BLaER1 treated with 17β-estradiol and CSF1 and Interleukin-3, amounts not matched to agents 10 nM and 100 nM (cell line): ENCODE measurements at regions not wholly inside any gene's neighbourhood (a gene's known extent, or its start where the extent isn't known, plus 50 kb on each side); places are given as distances from the start of the nearest gene placed in this dataset.

ENCODE experiments used
- H3K27ac ChIP-seq, 11 experiments: shearing (Covaris generic); formaldehyde crosslinking; 2 replicates each; pipeline ENCODE4 v1.8.1; 2022
- H3K27me3 ChIP-seq, 11 experiments: shearing (Covaris generic); formaldehyde crosslinking; 2 replicates each; pipeline ENCODE4 v1.8.1; 2022
- H3K36me3 ChIP-seq, 11 experiments: shearing (Covaris generic); formaldehyde crosslinking; 2 replicates each; pipeline ENCODE4 v1.8.1; 2022
- H3K4me1 ChIP-seq, 10 experiments: shearing (Covaris generic); formaldehyde crosslinking; 2 replicates each; pipeline ENCODE4 v1.8.1; 2022
- H3K4me2 ChIP-seq, 11 experiments: shearing (Covaris generic); formaldehyde crosslinking; 2 replicates each; pipeline ENCODE4 v1.8.1; 2022
- H3K4me3 ChIP-seq, 10 experiments: shearing (Covaris generic); formaldehyde crosslinking; 2 replicates each; pipeline ENCODE4 v1.8.1; 2022
- H3K9ac ChIP-seq, 11 experiments: shearing (Covaris generic); formaldehyde crosslinking; 2 replicates each; pipeline ENCODE4 v1.8.1; 2022
- H3K9me3 ChIP-seq, 11 experiments: shearing (Covaris generic); formaldehyde crosslinking; replicated peaks in 1 of 11; 2 replicates each; pipeline ENCODE4 v1.8.1; 2022
- H4K20me1 ChIP-seq, 11 experiments: shearing (Covaris generic); formaldehyde crosslinking; 2 replicates each; pipeline ENCODE4 v1.8.1; 2022
- Cebpa-rat ChIP-seq, 11 experiments: shearing (Covaris generic); IDR thresholded peaks; 2 replicates each; pipeline ENCODE4 v1.8.1; 2022

DNA sequence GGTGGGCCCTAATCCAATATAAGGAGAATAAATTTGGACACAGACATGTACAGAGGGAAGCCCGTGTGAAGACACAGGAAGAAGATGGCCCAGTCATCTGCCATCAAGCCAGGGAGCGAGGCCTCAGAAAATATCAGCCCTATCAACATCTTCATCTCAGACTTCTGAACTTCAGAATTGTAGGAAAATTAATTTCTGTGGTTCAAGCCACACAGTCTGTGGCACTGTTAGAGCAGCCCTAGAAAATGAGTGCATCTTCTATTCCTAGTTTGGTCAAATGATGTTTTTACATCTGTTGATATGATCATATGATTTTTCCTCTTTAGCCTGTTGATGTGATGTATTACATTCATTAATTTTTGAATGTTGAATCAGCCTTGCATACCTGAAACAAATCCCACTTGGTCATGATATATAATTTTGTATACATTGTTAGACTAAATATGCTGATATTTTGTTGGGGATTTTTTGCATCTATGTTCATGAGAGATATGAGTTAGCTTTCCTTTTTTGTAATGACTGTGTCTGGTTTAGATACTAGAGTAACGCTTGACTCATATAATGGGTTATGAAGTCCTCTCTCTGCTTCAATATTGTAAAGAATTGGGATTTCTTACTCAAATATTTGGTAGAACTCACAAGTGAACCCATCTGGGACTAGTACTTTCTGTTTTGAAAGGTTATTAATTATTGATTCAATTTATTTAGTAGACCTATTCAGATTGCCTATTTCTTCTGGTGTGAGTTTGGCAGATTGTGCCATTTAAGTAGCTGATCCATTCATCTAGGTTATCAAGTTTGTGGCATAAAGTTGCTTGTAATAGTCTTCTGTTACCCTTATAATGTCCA lies 451.4 kb downstream of the EIPR1 start:
- Histone ChIP-seq H3K4me3 (no peak overlapping the region), H3K36me3 (no peaks in the 10 kb centered on the region), H3K4me2 (no peak overlapping the region), H4K20me1 (no peaks in the 10 kb centered on the region), H3K27ac (no peak overlapping the region), H3K27me3 (no peaks in the 10 kb centered on the region), H3K9ac (no peak overlapping the region), H3K4me1 (no peaks in the 10 kb centered on the region), H3K9me3 (peaks cover 20 to 26% (median 25%) of the 10 kb centered on the region in 11 experiments)
- no peak for TF ChIP-seq Cebpa-rat (IDR thresholded peaks at IDR 0.05)

DNA sequence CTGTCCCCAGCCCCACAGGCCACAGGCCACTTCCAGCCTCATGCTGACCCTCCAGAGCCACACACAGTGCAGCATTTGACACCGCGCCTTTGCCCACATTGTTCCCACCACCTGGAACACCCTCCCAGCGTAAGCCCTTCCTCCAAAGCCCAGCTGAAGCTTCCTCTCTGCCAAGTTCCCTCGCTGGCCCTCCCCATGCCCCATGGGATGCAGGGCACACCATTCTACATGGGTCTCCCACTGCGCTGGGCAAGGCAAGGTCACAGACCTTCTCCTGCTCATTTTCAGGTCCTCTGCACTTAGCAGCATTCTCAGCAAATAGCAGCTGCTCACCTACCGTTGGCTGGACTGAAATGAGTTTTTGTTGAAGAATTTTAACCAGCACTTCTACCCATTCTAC lies 455.5 kb downstream of the EIPR1 start:
- no peaks in the 10 kb centered on the region for H4K20me1 ChIP-seq

DNA sequence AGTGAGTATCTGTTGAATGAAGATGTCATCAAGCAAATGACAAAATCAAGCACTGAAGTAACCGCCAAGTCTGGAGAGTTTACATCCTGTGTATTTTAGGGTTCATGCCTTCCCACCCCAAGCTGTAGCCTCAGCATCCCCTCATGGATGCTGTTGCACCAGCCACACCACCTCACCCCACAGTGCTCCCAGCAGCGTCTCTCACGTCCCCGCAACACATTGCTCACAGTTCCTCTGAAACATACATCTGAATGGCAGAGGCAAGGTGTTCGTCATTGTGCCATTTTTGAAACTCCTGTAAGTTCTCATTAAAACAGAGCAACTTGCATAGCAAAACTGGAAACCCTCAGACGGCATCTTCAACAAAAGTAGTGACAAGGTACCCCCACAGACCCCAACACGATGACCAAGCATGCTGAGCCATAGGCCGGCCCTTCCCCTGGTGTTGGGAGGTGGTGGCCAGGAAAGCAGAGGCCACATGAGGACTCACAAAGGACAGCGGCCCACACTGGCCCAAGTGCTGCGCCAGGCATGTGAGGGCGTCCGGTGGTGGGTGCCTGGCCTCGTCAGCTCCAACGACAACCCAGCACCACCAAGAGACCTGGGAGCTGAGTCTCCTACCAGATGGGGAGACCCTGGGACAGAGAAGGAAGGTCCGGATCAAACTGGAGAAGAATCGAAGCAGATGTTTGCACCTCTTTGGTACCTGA lies 456.5 kb downstream of the EIPR1 start:
- Histone ChIP-seq H3K27ac (no peak overlapping the region), H3K4me2 (no peak overlapping the region), H3K9ac (no peak overlapping the region), H4K20me1 (no peaks in the 10 kb centered on the region), H3K4me1 (no peaks in the 10 kb centered on the region), H3K27me3 (no peaks in the 10 kb centered on the region), H3K4me3 (no peak overlapping the region), H3K9me3 (peaks cover 0 to 7% (median 6%) of the 10 kb centered on the region in 11 experiments; a peak in 12 of 22 replicates), H3K36me3 (no peaks in the 10 kb centered on the region)
- TF ChIP-seq Cebpa-rat (IDR thresholded peaks at IDR 0.05) = no peak

More for the DNA sequence above, 455.5 kb downstream of the EIPR1 start:
- Histone ChIP-seq H3K4me2 (no peak overlapping the region), H3K27me3 (no peaks in the 10 kb centered on the region), H3K9me3 (no peaks in the 10 kb centered on the region), H3K4me3 (no peak overlapping the region), H3K4me1 (no peaks in the 10 kb centered on the region), H3K9ac (no peak overlapping the region), H3K27ac (no peak overlapping the region), H3K36me3 (no peaks in the 10 kb centered on the region)
- TF ChIP-seq Cebpa-rat (IDR thresholded peaks at IDR 0.05) = no peak

DNA sequence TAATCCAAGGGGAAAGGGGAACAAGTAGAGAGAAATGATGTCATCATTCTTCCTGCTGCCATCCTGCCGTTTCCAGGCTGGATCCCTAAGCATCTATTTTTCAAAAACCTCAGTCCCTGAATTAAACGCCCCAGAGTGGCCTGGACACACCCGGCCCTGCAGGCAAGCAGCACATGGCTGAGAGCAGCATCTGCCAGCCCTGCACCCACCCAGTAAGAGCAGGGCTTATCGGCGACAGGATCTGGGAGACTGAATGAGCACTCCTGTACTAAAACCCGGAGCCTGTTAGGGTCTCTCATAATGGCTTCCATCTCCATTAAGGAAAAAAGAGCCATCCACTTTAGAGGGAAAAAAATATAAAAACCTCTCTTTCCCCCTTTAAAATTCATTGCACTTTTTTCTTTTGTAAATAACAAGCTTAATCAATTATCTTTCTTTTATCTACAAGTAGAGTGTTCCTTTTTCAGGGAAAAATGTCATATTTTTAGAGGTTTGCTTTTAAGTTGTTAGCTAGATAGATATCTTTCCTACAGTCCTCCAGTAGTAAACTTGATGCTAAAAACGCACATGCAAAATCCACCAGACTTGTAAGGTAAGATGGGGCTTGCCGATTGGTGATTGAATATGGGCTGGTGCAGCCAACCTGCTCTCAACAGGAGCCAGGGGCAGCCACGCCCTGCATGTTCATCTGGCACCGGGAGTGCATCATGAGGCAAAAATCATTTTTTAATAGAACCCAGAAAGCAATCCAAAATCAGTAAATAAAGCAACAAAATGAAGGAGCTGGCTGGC lies 457.8 kb downstream of the EIPR1 start:
- Histone ChIP-seq H3K9me3 (peaks cover 0 to 15% (median 11%) of the 10 kb centered on the region in 11 experiments; a peak in 13 of 22 replicates), H3K36me3 (no peaks in the 10 kb centered on the region), H3K4me1 (no peaks in the 10 kb centered on the region), H3K9ac (no peak overlapping the region), H4K20me1 (no peaks in the 10 kb centered on the region), H3K4me3 (no peak overlapping the region), H3K4me2 (no peak overlapping the region), H3K27me3 (no peaks in the 10 kb centered on the region), H3K27ac (no peak overlapping the region)
- TF ChIP-seq Cebpa-rat (IDR thresholded peaks at IDR 0.05) = no peak

DNA sequence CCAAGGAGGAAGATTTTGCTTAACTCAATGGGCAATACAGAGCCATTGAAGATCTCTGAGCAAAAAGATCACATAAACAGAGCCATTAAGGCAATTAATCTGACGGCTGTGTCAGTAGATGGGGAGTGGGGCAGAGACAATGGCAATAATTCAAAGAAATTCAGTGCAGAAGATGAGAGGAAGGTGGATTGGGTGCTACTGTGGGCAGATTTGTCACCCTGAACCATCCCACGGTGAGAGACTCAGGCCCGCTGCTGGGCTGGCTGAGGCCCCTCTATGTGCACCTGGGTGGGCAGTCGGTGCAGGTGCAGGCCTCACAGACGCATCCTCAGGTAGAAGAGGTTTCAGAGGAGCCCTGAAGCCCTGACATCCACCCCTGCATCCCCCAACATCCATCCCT lies 458.6 kb downstream of the EIPR1 start:
- TF ChIP-seq Cebpa-rat (IDR thresholded peaks at IDR 0.05) = no peak
- H3K36me3 ChIP-seq = no peaks in the 10 kb centered on the region
- H4K20me1 ChIP-seq = no peaks in the 10 kb centered on the region
- no peak overlapping the region for H3K9ac ChIP-seq
- H3K4me3 ChIP-seq = no peak overlapping the region
- no peak overlapping the region for H3K27ac ChIP-seq
- no peaks in the 10 kb centered on the region for H3K27me3 ChIP-seq
- H3K9me3 ChIP-seq = peaks cover 0 to 15% (median 11%) of the 10 kb centered on the region in 11 experiments; a peak in 13 of 22 replicates
- H3K4me1 ChIP-seq = no peaks in the 10 kb centered on the region
- H3K4me2 ChIP-seq = no peak overlapping the region

DNA sequence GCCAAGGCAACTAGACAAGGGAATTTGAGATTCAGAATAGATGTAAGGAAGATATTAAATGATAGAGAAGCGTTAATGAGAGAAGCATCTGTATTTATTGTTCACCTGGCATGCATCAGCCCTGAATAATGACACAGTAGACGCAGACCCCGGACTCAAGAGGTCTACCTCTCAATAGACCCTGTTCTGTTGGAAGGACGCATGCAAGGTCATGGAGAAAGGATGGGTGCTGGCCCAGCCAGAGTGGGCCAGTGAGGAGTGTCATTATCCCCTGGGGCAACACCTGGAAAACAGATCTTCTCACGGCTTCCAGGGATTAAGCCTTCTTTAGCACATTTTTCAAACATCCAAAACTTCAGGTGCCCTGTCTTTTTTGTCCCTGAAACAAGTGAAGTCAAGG lies 461.0 kb downstream of the EIPR1 start:
- no peaks in the 10 kb centered on the region for H3K27me3 ChIP-seq
- H3K9me3 ChIP-seq = peaks cover 0 to 15% (median 11%) of the 10 kb centered on the region in 11 experiments; a peak in 13 of 22 replicates
- no peak overlapping the region for H3K4me2 ChIP-seq
- no peak overlapping the region for H3K9ac ChIP-seq
- H3K36me3 ChIP-seq = no peaks in the 10 kb centered on the region
- H4K20me1 ChIP-seq = no peaks in the 10 kb centered on the region
- H3K27ac ChIP-seq = no peak overlapping the region
- no peaks in the 10 kb centered on the region for H3K4me1 ChIP-seq
- TF ChIP-seq Cebpa-rat (IDR thresholded peaks at IDR 0.05) = no peak
- H3K4me3 ChIP-seq = no peak overlapping the region

DNA sequence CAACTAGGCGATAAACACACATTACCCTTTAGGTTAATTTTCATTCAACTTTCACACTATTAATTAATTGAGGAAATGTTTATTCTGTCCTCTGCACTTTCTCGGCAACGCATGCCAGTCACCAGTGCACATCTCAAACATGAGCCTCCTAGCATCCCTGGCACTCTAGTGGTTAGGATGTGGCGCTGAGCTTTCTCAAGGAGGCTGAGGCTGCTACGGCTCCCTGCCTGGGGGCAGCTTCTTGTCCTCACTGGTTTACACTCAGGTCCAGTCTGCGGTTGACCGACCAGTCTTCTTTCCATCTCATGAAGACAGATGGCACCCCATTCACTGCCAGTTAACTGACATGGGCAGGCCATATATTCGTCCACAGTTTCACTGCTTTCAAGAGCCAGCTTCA lies 463.4 kb downstream of the EIPR1 start:
- peaks cover 0 to 15% (median 11%) of the 10 kb centered on the region in 11 experiments; a peak in 13 of 22 replicates for H3K9me3 ChIP-seq
- no peaks in the 10 kb centered on the region for H4K20me1 ChIP-seq
- H3K27me3 ChIP-seq = no peaks in the 10 kb centered on the region
- H3K9ac ChIP-seq = no peak overlapping the region
- H3K36me3 ChIP-seq = no peaks in the 10 kb centered on the region
- H3K4me3 ChIP-seq = no peak overlapping the region
- H3K4me1 ChIP-seq = no peaks in the 10 kb centered on the region
- H3K27ac ChIP-seq = no peak overlapping the region
- no peak overlapping the region for H3K4me2 ChIP-seq
- no peak for TF ChIP-seq Cebpa-rat (IDR thresholded peaks at IDR 0.05)

DNA sequence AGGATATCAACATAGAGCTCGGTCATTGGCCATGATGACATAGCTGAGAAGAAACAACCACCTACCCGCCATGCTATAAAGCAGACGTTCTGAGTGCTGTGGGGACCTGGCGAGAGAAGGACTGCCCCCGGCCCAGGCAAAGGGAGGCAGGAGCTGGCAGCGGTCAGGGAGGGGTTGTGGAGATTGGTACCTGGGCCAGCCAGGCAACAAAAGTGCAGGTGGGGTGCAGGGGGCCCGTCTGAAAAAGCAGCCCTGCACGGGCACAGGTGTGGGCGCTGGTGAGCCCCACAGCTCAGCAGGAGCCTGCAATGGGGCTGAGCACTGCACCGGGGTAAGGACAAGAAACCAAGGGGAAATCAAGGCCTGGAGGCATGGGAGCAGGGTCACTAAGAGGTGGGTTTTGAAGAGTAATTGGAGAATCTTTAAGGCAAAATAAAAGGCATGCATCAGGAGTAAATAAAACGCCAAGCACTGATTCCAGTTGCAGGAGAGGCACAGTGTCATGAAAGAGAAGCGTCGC lies 464.0 kb downstream of the EIPR1 start:
- no peak overlapping the region for H3K27ac ChIP-seq
- no peak overlapping the region for H3K4me2 ChIP-seq
- H3K9me3 ChIP-seq = peaks cover 0 to 15% (median 11%) of the 10 kb centered on the region in 11 experiments; a peak in 13 of 22 replicates
- H3K27me3 ChIP-seq = no peaks in the 10 kb centered on the region
- H4K20me1 ChIP-seq = no peaks in the 10 kb centered on the region
- no peaks in the 10 kb centered on the region for H3K4me1 ChIP-seq
- H3K9ac ChIP-seq = no peak overlapping the region
- TF ChIP-seq Cebpa-rat (IDR thresholded peaks at IDR 0.05) = no peak
- H3K4me3 ChIP-seq = no peak overlapping the region
- no peaks in the 10 kb centered on the region for H3K36me3 ChIP-seq

DNA sequence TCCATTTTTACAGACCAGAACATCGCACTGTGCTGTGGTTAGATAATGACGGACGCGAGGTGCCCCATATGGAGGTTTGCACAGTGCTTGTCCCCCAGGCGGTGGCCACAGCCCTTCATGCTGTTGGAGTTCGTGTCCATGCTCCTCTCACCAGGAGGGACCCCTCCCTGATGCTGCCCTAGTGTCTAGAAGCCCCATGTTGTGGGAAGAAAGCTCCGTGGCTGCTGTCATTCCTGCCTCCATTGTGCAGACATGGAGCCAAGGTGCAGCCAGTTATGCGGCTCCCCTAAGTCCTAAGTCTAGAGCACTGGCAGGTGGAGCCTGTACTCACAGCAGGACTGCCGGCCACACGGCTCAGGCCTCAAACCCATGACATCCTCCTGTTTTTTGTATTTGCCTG lies 464.9 kb downstream of the EIPR1 start:
- Histone ChIP-seq H3K27ac (no peak overlapping the region), H3K9me3 (peaks cover 0 to 15% (median 11%) of the 10 kb centered on the region in 11 experiments; a peak in 13 of 22 replicates), H3K4me2 (no peak overlapping the region), H3K9ac (no peak overlapping the region), H3K4me1 (no peaks in the 10 kb centered on the region), H4K20me1 (no peaks in the 10 kb centered on the region), H3K27me3 (no peaks in the 10 kb centered on the region), H3K4me3 (no peak overlapping the region), H3K36me3 (no peaks in the 10 kb centered on the region)
- TF ChIP-seq Cebpa-rat (IDR thresholded peaks at IDR 0.05) = no peak
